SK-N-SH (cell line): ENCODE measurements at regions not wholly inside any gene's neighbourhood (a gene's known extent, or its start where the extent isn't known, plus 50 kb on each side); places are given as distances from the start of the nearest gene placed in this dataset.

Source experiments
- CTCF ChIA-PET: fragments of 300-600, 350-600 bp; formaldehyde crosslinking; extraction: SDS; loops from one replicate; lab custom pipeline; 2021; lab: Yijun Ruan, JAX
- POLR2A ChIA-PET: fragments of 350-600 bp; sonication (Branson Sonifier 250); formaldehyde crosslinking; extraction: SDS; loops from one replicate; lab custom pipeline; 2020; ENCODE audit warnings: antibody characterized with exemption, inconsistent platforms; lab: Yijun Ruan, JAX
- DNase-seq: peaks from one replicate; pipeline ENCODE4 v3.0.0; 2012
- H2AFZ ChIP-seq: fragments of 200-600 bp; sonication (generic); 2 replicates; pipeline ENCODE4 v1.8.1; 2016; ENCODE audit warnings: antibody characterized with exemption, mild to moderate bottlenecking, low read depth
- H3F3A ChIP-seq: fragments of 200-600 bp; sonication (generic); replicated peaks from 2 replicates; pipeline ENCODE3; 2016; ENCODE audit warnings: antibody characterized with exemption, mild to moderate bottlenecking; ENCODE audit not compliant: insufficient read depth
- H3K27ac ChIP-seq, 2 experiments: fragments of 200-500 bp in 1 of 2; fragments of 200-600 bp in 1 of 2; sonication (Bioruptor generic) in 1 of 2; sonication (generic), shearing (Covaris generic) in 1 of 2; 2 replicates each; pipeline versions ENCODE4 v1.5.1 to v1.6.1; 2014 to 2016; ENCODE audit warnings: low read depth in 2 of 2, inconsistent platforms in 1 of 2, low read length in 1 of 2, mild to moderate bottlenecking in 1 of 2, mixed read lengths in 1 of 2
- H3K27me3 ChIP-seq: fragments of 200-600 bp; sonication (generic), shearing (Covaris generic); 2 replicates; pipeline ENCODE4 v1.6.1; 2016; ENCODE audit warnings: mixed run types; ENCODE audit not compliant: insufficient read depth
- H3K36me3 ChIP-seq, 2 experiments: fragments of 200-500 bp in 1 of 2; fragments of 200-600 bp in 1 of 2; sonication (Bioruptor generic) in 1 of 2; sonication (generic) in 1 of 2; replicated peaks in 1 of 2; 2 replicates each; pipeline versions ENCODE3 to v1.5.1; 2014 to 2016; ENCODE audit warnings: low read length in 1 of 2, mild to moderate bottlenecking in 1 of 2; ENCODE audit not compliant: insufficient read depth in 2 of 2, control insufficient read depth in 1 of 2
- H3K4me1 ChIP-seq, 2 experiments: fragments of 200-500 bp in 1 of 2; fragments of 200-600 bp in 1 of 2; sonication (Bioruptor generic) in 1 of 2; sonication (generic), shearing (Covaris generic) in 1 of 2; 2 replicates each; pipeline versions ENCODE4 v1.5.1 to v1.6.1; 2014 to 2016; ENCODE audit warnings: low read depth in 1 of 2, low read length in 1 of 2, mixed run types in 1 of 2; ENCODE audit not compliant: insufficient read depth in 2 of 2, control insufficient read depth in 1 of 2
- H3K4me2 ChIP-seq: fragments of 200-600 bp; sonication (generic), shearing (Covaris generic); 2 replicates; pipeline ENCODE4 v1.6.1; 2017; ENCODE audit warnings: mixed run types
- H3K4me3 ChIP-seq, 2 experiments: fragments of 200-500 bp in 1 of 2; fragments of 200-600 bp in 1 of 2; sonication (Bioruptor generic) in 1 of 2; sonication (generic), shearing (Covaris generic) in 1 of 2; 2 replicates each; pipeline versions ENCODE4 v1.5.1 to v1.8.1; 2014 to 2016; ENCODE audit warnings: low read depth in 2 of 2, inconsistent platforms in 1 of 2, low read length in 1 of 2, mild to moderate bottlenecking in 1 of 2, mixed read lengths in 1 of 2, moderate library complexity in 1 of 2
- H3K79me2 ChIP-seq: fragments of 200-600 bp; sonication (generic); 2 replicates; pipeline ENCODE4 v1.8.1; 2017; ENCODE audit warnings: mild to moderate bottlenecking; ENCODE audit not compliant: insufficient read depth
- H3K9ac ChIP-seq: fragments of 200-600 bp; sonication (generic); 2 replicates; pipeline ENCODE4 v1.6.1; 2017; ENCODE audit warnings: mixed run types
- H3K9me2 ChIP-seq: fragments of 200-600 bp; sonication (generic); 2 replicates; pipeline ENCODE4 v1.6.1; 2017; ENCODE audit warnings: mixed run types
- H3K9me3 ChIP-seq: fragments of 200-600 bp; sonication (generic); 2 replicates; pipeline ENCODE4 v1.6.1; 2017; ENCODE audit warnings: mixed run types, mild to moderate bottlenecking, moderate library complexity
- H4K20me1 ChIP-seq: fragments of 200-600 bp; sonication (generic); 2 replicates; pipeline ENCODE4 v1.6.1; 2017; ENCODE audit warnings: mild to moderate bottlenecking, mixed run types; ENCODE audit not compliant: insufficient read depth
- CHD2 ChIP-seq: fragments of 150-350 bp; IDR thresholded peaks from 2 replicates; pipeline ENCODE4 v1.6.1; 2018; ENCODE audit warnings: low read length; ENCODE audit not compliant: partially characterized antibody
- CTCF ChIP-seq: fragments of 200-600 bp; sonication (generic); IDR thresholded peaks from 2 replicates; pipeline ENCODE4 v1.6.1; 2017; ENCODE audit warnings: antibody characterized with exemption, mild to moderate bottlenecking, moderate library complexity
- ELF1 ChIP-seq: IDR thresholded peaks from 2 replicates; pipeline ENCODE4 v1.4.0; 2012
- FOXM1 ChIP-seq: IDR thresholded peaks from 2 replicates; pipeline ENCODE4 v1.4.0; 2012; ENCODE audit warnings: low read depth, mild to moderate bottlenecking
- GABPA ChIP-seq: IDR thresholded peaks from 2 replicates; pipeline ENCODE4 v1.4.0; 2012; ENCODE audit warnings: low read depth, mild to moderate bottlenecking
- GATA2 ChIP-seq: sonication (generic); formaldehyde crosslinking; IDR thresholded peaks from 2 replicates; pipeline ENCODE4 v1.5.0; 2020; ENCODE audit warnings: mild to moderate bottlenecking, missing genetic modification reagents
- MEF2A ChIP-seq: IDR thresholded peaks from 2 replicates; pipeline ENCODE4 v1.4.0; 2012; ENCODE audit warnings: low read depth, borderline replicate concordance
- MXI1 ChIP-seq: IDR thresholded peaks from 2 replicates; pipeline ENCODE4 v1.6.1; 2012; ENCODE audit warnings: mild to moderate bottlenecking, low read depth, low read length, improper control_type of control experiment
- PBX3 ChIP-seq: IDR thresholded peaks from 2 replicates; pipeline ENCODE4; 2012
- POLR2AphosphoS5 ChIP-seq: IDR thresholded peaks from 2 replicates; pipeline ENCODE4 v1.6.1; 2012; ENCODE audit warnings: low read depth, low read length
- RCOR1 ChIP-seq: fragments of 150-350 bp; IDR thresholded peaks from 2 replicates; pipeline ENCODE4 v1.6.1; 2017; ENCODE audit warnings: antibody characterized with exemption, low read length
- TCF12 ChIP-seq: IDR thresholded peaks from 2 replicates; pipeline ENCODE4 v1.4.0; 2012
- TEAD4 ChIP-seq: IDR thresholded peaks from 2 replicates; pipeline ENCODE4 v1.4.0; 2012; ENCODE audit warnings: mild to moderate bottlenecking, borderline replicate concordance; ENCODE audit not compliant: insufficient read depth
- ZBTB33 ChIP-seq: IDR thresholded peaks from 2 replicates; pipeline ENCODE4 v1.4.0; 2012; ENCODE audit warnings: low read depth, borderline replicate concordance
- WGBS: methylation state at CpG from one replicate; pipeline ENCODE4 v1.1.6; 2017; ENCODE audit warnings: low lambda C conversion rate; 5-methylcytosine and 5-hydroxymethylcytosine counted together
- TF ChIP-seq, protein P1 (sequence below): fragments of 150-350 bp; IDR thresholded peaks from 2 replicates; pipeline ENCODE4 v1.6.1; 2017; ENCODE audit warnings: antibody characterized with exemption, low read length, low read depth, borderline replicate concordance
- TF ChIP-seq, protein P2 (sequence below): fragments of 150-350 bp; IDR thresholded peaks from 2 replicates; pipeline ENCODE4 v1.6.1; 2016; ENCODE audit warnings: mild to moderate bottlenecking, low read depth, low read length

- DNase-seq, result no peak
- Histone ChIP-seq H3K9me2 (no peaks in the 10 kb centered on the region), H3K9me3 (no peaks in the 10 kb centered on the region), H2AFZ (no peak overlapping the region), H3K4me1 (peaks cover 0 to 10% of the 10 kb centered on the region in 2 experiments; a peak in 1 of 4 replicates), H3F3A (peaks cover 18% of the 10 kb centered on the region), H3K36me3 (no peaks in the 10 kb centered on the region), H3K9ac (no peak overlapping the region), H4K20me1 (no peaks in the 10 kb centered on the region), H3K79me2 (no peaks in the 10 kb centered on the region), H3K27me3 (no peaks in the 10 kb centered on the region), H3K4me2 (no peak overlapping the region), H3K4me3 (no peak overlapping the region), H3K27ac (no peak overlapping the region)
- CTCF ChIA-PET, result interaction anchor here (0.9 to 1.1 kb wide), 2 partner anchors 29 to 587 kb away, joined by 3 read pairs; no protein-coding TSS in a partner anchor
- POLR2A ChIA-PET, result no interaction called here
- TF ChIP-seq MEF2A (no peak), RCOR1 (no peak), POLR2AphosphoS5 (no peak), ELF1 (no peak), MXI1 (no peak), TEAD4 (no peak), ZBTB33 (no peak), CHD2 (no peak), CTCF (no peak), FOXM1 (no peak), GATA2 (no peak), PBX3 (no peak), TCF12 (no peak), GABPA (no peak)
- TF ChIP-seq, protein P1, sequence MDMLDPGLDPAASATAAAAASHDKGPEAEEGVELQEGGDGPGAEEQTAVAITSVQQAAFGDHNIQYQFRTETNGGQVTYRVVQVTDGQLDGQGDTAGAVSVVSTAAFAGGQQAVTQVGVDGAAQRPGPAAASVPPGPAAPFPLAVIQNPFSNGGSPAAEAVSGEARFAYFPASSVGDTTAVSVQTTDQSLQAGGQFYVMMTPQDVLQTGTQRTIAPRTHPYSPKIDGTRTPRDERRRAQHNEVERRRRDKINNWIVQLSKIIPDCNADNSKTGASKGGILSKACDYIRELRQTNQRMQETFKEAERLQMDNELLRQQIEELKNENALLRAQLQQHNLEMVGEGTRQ, result no peak
- TF ChIP-seq, protein P2, sequence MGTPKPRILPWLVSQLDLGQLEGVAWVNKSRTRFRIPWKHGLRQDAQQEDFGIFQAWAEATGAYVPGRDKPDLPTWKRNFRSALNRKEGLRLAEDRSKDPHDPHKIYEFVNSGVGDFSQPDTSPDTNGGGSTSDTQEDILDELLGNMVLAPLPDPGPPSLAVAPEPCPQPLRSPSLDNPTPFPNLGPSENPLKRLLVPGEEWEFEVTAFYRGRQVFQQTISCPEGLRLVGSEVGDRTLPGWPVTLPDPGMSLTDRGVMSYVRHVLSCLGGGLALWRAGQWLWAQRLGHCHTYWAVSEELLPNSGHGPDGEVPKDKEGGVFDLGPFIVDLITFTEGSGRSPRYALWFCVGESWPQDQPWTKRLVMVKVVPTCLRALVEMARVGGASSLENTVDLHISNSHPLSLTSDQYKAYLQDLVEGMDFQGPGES, result no peak
- WGBS, result 100% methylated on average over 2 of the region's 4 CpGs
Measured at GRCh38 chr4:7132730-7133582, 59.4 kb upstream of the SORCS2 start.
